Progenitor cell of endocrine pancreas (in vitro differentiated cells): ENCODE measurements at regions not wholly inside any gene's neighbourhood (a gene's known extent, or its start where the extent isn't known, plus 50 kb on each side); places are given as distances from the start of the nearest gene placed in this dataset.

Experiments
- DNase-seq: peaks from one replicate; pipeline ENCODE4 v3.0.0; 2021; ENCODE audit warnings: low spot score; ENCODE audit not compliant: unreplicated experiment
- H3K27ac Mint-ChIP-seq: 2 replicates; pipeline ENCODE4 v1.8.0; 2021; ENCODE audit warnings: mild to moderate bottlenecking, moderate library complexity, mixed read lengths
- H3K27me3 Mint-ChIP-seq: 2 replicates; pipeline ENCODE4 v1.8.0; 2021; ENCODE audit warnings: mixed read lengths
- H3K36me3 Mint-ChIP-seq: 2 replicates; pipeline ENCODE4 v1.8.0; 2022; ENCODE audit warnings: mixed read lengths; ENCODE audit not compliant: insufficient read depth
- H3K4me1 Mint-ChIP-seq: 2 replicates; pipeline ENCODE4 v1.8.0; 2021; ENCODE audit warnings: low read depth, mixed read lengths
- H3K4me3 Mint-ChIP-seq: 2 replicates; pipeline ENCODE4 v1.8.0; 2021; ENCODE audit warnings: low read depth, mild to moderate bottlenecking, moderate library complexity, mixed read lengths
- H3K9me3 Mint-ChIP-seq: 2 replicates; pipeline ENCODE4 v1.8.0; 2021; ENCODE audit warnings: low read depth, mixed read lengths
- TF ChIP-seq, protein P1 (sequence below): fragments of 200-600 bp; sonication (generic); IDR thresholded peaks from one replicate; pipeline ENCODE4 v1.5.0; 2021; ENCODE audit warnings: antibody characterized with exemption, mild to moderate bottlenecking; ENCODE audit not compliant: unreplicated experiment

DNA sequence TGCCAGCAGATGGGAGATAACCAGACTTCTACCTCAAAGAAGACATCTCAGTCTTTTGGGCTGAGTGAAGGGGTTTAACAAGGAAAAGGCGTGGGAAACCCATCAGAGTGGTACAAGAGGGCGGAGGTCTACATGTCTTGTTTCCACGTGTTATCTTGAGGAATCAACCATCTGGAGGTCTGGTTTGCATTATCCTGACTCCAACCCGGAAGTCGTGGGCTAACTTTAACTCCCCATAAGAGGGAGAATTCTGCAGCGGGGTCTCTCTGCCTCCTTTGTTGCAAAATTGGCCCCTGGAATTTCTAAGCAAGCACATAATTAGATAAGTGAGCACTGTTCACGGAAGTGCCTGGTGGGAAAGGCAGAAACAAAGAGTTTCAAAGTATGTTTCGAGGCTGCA is 398.7 kb upstream of the C16orf82 start:
- no peaks in the 10 kb centered on the region for H3K36me3 Mint-ChIP-seq
- no peaks in the 10 kb centered on the region for H3K9me3 Mint-ChIP-seq
- H3K4me1 Mint-ChIP-seq: peaks cover 7% of the 10 kb centered on the region
- TF ChIP-seq, protein P1, sequence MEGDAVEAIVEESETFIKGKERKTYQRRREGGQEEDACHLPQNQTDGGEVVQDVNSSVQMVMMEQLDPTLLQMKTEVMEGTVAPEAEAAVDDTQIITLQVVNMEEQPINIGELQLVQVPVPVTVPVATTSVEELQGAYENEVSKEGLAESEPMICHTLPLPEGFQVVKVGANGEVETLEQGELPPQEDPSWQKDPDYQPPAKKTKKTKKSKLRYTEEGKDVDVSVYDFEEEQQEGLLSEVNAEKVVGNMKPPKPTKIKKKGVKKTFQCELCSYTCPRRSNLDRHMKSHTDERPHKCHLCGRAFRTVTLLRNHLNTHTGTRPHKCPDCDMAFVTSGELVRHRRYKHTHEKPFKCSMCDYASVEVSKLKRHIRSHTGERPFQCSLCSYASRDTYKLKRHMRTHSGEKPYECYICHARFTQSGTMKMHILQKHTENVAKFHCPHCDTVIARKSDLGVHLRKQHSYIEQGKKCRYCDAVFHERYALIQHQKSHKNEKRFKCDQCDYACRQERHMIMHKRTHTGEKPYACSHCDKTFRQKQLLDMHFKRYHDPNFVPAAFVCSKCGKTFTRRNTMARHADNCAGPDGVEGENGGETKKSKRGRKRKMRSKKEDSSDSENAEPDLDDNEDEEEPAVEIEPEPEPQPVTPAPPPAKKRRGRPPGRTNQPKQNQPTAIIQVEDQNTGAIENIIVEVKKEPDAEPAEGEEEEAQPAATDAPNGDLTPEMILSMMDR: no peak
- no peak for DNase-seq
- H3K4me3 Mint-ChIP-seq: no peak overlapping the region
- H3K27ac Mint-ChIP-seq: no peak overlapping the region
- H3K27me3 Mint-ChIP-seq: peaks cover 43% of the 10 kb centered on the region

DNA sequence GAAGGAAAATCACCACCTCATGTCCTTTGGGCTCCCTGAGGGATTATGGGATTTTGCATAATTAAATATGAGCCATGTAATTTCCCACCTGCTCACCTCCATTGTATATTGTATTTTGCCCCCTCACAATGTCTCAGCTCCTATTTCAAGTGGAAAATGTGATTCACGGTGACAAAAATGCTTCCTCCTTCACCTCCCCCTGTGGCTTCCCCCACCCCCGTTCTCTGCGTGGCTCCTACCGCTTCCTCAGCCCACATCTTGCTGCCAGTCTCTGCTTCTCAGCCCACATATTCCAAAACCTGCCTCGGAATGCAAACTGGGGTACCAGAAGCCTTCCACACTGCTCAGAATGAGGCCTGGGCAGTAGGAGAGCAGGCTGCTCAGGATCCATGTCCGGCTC is 394.5 kb upstream of the C16orf82 start:
- no peak for DNase-seq
- H3K27ac Mint-ChIP-seq: no peak overlapping the region
- H3K27me3 Mint-ChIP-seq: peaks cover 29% of the 10 kb centered on the region
- H3K4me3 Mint-ChIP-seq: no peak overlapping the region
- H3K4me1 Mint-ChIP-seq: peaks cover 1% of the 10 kb centered on the region
- TF ChIP-seq, protein P1: no peak
- no peaks in the 10 kb centered on the region for H3K36me3 Mint-ChIP-seq
- no peaks in the 10 kb centered on the region for H3K9me3 Mint-ChIP-seq

DNA sequence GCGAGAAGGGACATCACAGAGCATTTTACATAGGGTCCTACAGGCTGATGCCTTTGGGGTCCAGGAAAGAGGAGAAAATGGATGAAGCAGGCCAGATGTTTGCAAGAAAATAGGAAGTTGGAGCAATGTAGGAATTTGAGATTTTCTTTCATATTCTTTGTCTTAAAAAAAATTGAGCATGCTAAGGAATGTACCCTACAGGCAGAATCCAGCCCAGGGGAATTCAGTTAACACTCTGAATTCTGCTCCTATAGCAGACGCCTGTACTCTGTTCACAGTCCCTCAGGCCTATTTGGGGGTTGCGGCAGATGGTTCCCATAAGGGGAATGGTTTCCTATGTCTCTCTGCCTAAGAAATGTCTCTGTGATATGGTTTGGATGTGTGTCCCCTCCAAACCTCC is 393.7 kb upstream of the C16orf82 start:
- Mint-ChIP-seq H3K36me3 (no peaks in the 10 kb centered on the region), H3K27ac (no peak overlapping the region), H3K27me3 (peaks cover 31% of the 10 kb centered on the region), H3K4me3 (no peak overlapping the region), H3K4me1 (no peaks in the 10 kb centered on the region), H3K9me3 (no peaks in the 10 kb centered on the region)
- TF ChIP-seq, protein P1: no peak
- DNase-seq: no peak

DNA sequence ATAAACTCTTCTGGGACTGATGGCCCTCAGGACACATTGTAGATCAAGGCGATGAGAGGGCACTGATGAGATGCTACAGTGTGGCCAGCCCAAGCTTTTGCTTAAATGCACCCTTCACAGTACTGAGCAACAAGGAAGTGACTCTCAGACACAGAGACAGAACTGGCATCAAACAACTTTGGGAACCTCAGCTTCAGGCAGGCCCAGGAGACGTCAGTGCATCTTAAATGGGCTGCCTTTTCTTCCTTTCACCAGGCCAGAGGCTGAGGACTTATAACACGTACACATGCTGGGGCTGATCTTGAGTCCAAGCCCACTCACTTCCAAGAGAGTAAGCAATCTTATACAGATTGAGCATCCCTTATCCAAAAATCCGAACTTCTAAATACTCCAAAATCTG is 386.1 kb upstream of the C16orf82 start:
- peaks cover 17% of the 10 kb centered on the region for H3K27me3 Mint-ChIP-seq
- no peak for DNase-seq
- TF ChIP-seq, protein P1: no peak
- H3K27ac Mint-ChIP-seq: no peak overlapping the region
- H3K4me1 Mint-ChIP-seq: no peaks in the 10 kb centered on the region
- H3K36me3 Mint-ChIP-seq: no peaks in the 10 kb centered on the region
- H3K9me3 Mint-ChIP-seq: no peaks in the 10 kb centered on the region
- no peak overlapping the region for H3K4me3 Mint-ChIP-seq

DNA sequence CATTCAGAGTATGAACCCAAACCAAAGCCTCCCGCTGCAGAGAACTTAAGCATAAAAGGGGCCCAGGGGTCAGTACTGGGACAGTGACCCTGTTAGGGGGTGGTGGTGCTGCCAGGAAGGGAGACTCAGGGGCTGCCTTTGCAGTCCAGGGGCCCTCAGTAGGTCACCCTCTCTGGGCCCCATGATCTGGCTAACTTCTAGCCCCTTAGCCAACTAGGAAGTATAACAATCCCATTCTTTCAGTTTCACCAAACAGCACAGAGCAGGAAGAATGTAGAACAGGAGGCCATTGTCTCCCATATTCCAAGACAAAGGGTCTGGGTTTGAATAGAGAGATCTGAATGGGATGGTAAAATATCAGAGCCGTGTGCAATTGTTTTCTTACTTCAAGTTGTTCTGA is 378.6 kb upstream of the C16orf82 start:
- no peaks in the 10 kb centered on the region for H3K36me3 Mint-ChIP-seq
- no peak overlapping the region for H3K4me3 Mint-ChIP-seq
- no peak overlapping the region for H3K27ac Mint-ChIP-seq
- peaks cover 2% of the 10 kb centered on the region for H3K4me1 Mint-ChIP-seq
- TF ChIP-seq, protein P1: no peak
- peaks cover 6% of the 10 kb centered on the region for H3K27me3 Mint-ChIP-seq
- DNase-seq: no peak
- H3K9me3 Mint-ChIP-seq: no peaks in the 10 kb centered on the region

DNA sequence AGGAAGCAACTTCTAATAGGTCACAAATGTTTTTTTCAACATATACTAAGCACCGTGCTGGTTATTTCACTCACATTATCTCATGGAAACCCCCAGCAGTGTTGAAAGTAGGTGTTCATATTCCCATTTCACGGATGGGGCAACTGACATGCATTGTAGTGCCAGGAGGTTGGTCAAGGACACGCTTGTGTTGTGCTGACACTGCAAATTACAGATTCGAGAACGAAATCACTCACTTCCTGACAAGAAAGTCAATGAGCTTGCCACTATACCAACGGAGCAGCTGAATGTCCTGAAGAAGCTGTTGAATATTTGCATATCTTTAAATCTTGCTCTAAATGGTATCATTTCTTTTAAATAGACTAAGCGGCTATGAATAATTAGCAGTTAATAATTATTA is 378.0 kb upstream of the C16orf82 start:
- no peak for DNase-seq
- Mint-ChIP-seq H3K4me1 (peaks cover 2% of the 10 kb centered on the region), H3K27ac (no peak overlapping the region), H3K27me3 (peaks cover 6% of the 10 kb centered on the region), H3K4me3 (no peak overlapping the region), H3K36me3 (no peaks in the 10 kb centered on the region), H3K9me3 (no peaks in the 10 kb centered on the region)
- TF ChIP-seq, protein P1: no peak
